Parathyroid adenoma (tissue), 2 donors: ENCODE measurements at regions not wholly inside any gene's neighbourhood (a gene's known extent, or its start where the extent isn't known, plus 50 kb on each side); places are given as distances from the start of the nearest gene placed in this dataset.

Source experiments
- H2AFZ ChIP-seq: fragments of 300-600 bp; sonication (generic); one replicate; pipeline ENCODE4 v1.7.0; 2017; ENCODE audit warnings: antibody characterized with exemption, mild to moderate bottlenecking
- H3K27ac ChIP-seq: fragments of 300-600 bp; sonication (generic); one replicate; pipeline ENCODE4 v1.7.0; 2017
- H3K27me3 ChIP-seq: fragments of 300-600 bp; sonication (generic); one replicate; pipeline ENCODE4 v1.7.0; 2017; ENCODE audit warnings: low read length; ENCODE audit not compliant: control insufficient read depth, insufficient read depth
- H3K36me3 ChIP-seq: fragments of 300-600 bp; sonication (generic); one replicate; pipeline ENCODE4 v1.7.0; 2017; ENCODE audit warnings: low read length; ENCODE audit not compliant: control insufficient read depth, insufficient read depth
- H3K4me1 ChIP-seq: fragments of 300-600 bp; sonication (generic); one replicate; pipeline ENCODE4 v1.7.0; 2017; ENCODE audit warnings: control low read depth
- H3K4me2 ChIP-seq: fragments of 300-600 bp; sonication (generic); one replicate; pipeline ENCODE4 v1.7.0; 2017; ENCODE audit warnings: low read length
- H3K4me3 ChIP-seq: fragments of 300-600 bp; sonication (generic); one replicate; pipeline ENCODE4 v1.7.0; 2017; ENCODE audit warnings: low read depth, low read length
- H3K79me2 ChIP-seq: fragments of 300-600 bp; sonication (generic); one replicate; pipeline ENCODE4 v1.7.0; 2017; ENCODE audit warnings: control low read depth
- H3K9ac ChIP-seq: fragments of 300-600 bp; sonication (generic); one replicate; pipeline ENCODE4 v1.7.0; 2017; ENCODE audit warnings: mild to moderate bottlenecking
- H3K9me3 ChIP-seq: fragments of 300-600 bp; sonication (generic); one replicate; pipeline ENCODE4 v1.7.0; 2017; ENCODE audit warnings: low read length; ENCODE audit not compliant: control insufficient read depth
- TF ChIP-seq, protein P1 (sequence below): fragments of 300-600 bp; sonication (generic); IDR thresholded peaks from one replicate; pipeline ENCODE4 v1.7.0; 2017; ENCODE audit warnings: antibody characterized with exemption, mild to moderate bottlenecking
- donor health status: primary hyperparathyroidism.

DNA sequence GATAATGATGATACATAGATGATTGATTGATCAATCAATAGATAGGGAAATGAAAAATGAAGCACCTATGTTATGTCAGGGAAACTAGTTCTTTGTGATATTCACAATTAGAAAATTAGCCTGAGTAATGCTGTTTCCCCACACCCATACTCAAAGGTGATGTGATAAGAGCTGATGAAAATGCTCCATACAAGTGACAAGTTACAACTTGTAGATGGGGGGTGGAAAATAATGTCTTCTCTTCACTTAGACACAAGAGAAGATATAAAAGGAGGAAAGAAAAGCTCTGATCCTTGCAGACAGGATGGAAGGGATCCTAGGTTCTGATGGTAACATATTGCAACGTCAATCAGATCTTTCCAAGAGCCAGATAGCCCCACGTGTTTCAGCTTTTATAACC lies 365.9 kb downstream of the AKAIN1 start:
- no peak overlapping the region for H3K27ac ChIP-seq
- H3K9me3 ChIP-seq: no peaks in the 10 kb centered on the region
- no peak overlapping the region for H2AFZ ChIP-seq
- H3K27me3 ChIP-seq: no peaks in the 10 kb centered on the region
- H3K79me2 ChIP-seq: no peaks in the 10 kb centered on the region
- H3K9ac ChIP-seq: no peak overlapping the region
- no peaks in the 10 kb centered on the region for H3K4me1 ChIP-seq
- no peaks in the 10 kb centered on the region for H3K36me3 ChIP-seq
- no peak overlapping the region for H3K4me2 ChIP-seq
- H3K4me3 ChIP-seq: no peak overlapping the region
- TF ChIP-seq, protein P1, sequence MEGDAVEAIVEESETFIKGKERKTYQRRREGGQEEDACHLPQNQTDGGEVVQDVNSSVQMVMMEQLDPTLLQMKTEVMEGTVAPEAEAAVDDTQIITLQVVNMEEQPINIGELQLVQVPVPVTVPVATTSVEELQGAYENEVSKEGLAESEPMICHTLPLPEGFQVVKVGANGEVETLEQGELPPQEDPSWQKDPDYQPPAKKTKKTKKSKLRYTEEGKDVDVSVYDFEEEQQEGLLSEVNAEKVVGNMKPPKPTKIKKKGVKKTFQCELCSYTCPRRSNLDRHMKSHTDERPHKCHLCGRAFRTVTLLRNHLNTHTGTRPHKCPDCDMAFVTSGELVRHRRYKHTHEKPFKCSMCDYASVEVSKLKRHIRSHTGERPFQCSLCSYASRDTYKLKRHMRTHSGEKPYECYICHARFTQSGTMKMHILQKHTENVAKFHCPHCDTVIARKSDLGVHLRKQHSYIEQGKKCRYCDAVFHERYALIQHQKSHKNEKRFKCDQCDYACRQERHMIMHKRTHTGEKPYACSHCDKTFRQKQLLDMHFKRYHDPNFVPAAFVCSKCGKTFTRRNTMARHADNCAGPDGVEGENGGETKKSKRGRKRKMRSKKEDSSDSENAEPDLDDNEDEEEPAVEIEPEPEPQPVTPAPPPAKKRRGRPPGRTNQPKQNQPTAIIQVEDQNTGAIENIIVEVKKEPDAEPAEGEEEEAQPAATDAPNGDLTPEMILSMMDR: no peak

DNA sequence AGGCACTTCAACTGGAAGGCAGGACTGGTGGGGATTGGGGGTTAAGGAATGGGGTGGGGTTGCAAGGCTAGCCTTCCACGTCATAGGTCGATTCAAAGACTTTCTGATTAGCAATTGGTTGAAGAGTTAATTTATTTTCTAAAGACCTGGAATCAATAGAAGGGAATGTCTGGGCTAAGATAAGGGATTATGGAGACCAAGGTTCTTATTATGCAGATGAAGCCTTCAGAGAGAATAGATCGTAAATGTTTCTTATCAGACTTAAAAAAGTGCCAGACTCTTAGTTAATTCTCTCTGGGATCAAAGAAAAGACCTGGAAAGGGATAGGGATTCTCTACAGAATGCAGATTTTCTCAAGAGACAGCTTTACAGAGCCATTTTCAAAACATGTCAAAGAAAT lies 368.0 kb upstream of the DLGAP1 start:
- Histone ChIP-seq H3K4me1 (no peaks in the 10 kb centered on the region), H3K9me3 (no peaks in the 10 kb centered on the region), H3K4me2 (no peak overlapping the region), H3K79me2 (no peaks in the 10 kb centered on the region), H3K36me3 (no peaks in the 10 kb centered on the region), H3K9ac (no peak overlapping the region), H2AFZ (no peak overlapping the region), H3K27me3 (no peaks in the 10 kb centered on the region), H3K27ac (no peak overlapping the region), H3K4me3 (no peak overlapping the region)
- TF ChIP-seq, protein P1: no peak

DNA sequence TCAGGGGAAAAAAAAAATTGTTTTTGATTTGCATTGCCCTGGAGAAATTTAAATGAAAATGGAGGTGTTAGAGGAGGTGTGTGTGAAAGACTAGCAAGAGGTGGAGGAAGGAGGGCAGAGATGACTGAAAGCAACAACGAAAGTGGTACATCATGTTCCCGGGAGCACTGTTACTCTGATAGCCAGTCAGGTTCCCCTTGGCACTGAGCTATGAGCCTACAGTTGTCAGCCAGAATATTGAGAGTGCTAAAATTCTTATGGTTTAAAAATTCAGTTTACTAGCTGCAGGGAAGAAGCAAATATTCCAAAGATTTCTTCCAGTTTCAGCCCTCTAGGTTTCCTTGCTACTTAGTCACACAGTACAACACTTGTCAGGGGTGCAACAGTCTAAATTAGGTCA lies 366.7 kb upstream of the DLGAP1 start:
- H3K9me3 ChIP-seq: no peaks in the 10 kb centered on the region

DNA sequence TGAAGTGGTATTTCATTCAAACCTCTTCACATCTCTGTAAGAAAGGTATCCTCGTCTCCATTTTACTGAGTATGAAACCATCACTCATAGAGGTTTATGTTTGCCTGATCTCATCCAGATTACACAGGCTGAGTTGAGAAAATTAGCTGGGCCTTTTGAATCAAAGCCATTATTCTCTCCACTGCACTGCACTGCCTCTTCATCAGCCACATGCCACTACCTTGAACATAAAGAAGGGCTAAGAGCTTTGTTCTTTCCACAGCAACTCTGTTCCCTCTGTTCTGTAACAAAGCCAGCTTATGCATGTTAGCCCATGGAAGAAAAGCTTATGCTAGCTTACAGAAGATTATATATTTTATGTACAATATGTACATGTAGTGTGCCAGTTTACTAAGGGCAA lies 362.6 kb upstream of the DLGAP1 start:
- H3K27ac ChIP-seq: no peak overlapping the region
- H3K36me3 ChIP-seq: no peaks in the 10 kb centered on the region
- no peak overlapping the region for H2AFZ ChIP-seq
- no peak overlapping the region for H3K4me3 ChIP-seq
- no peaks in the 10 kb centered on the region for H3K79me2 ChIP-seq
- no peaks in the 10 kb centered on the region for H3K9me3 ChIP-seq
- TF ChIP-seq, protein P1: no peak
- H3K4me2 ChIP-seq: no peak overlapping the region
- H3K4me1 ChIP-seq: no peaks in the 10 kb centered on the region
- H3K27me3 ChIP-seq: no peaks in the 10 kb centered on the region
- no peak overlapping the region for H3K9ac ChIP-seq

More for the DNA sequence above, 366.7 kb upstream of the DLGAP1 start:
- H2AFZ ChIP-seq: no peak overlapping the region
- no peak overlapping the region for H3K27ac ChIP-seq
- no peak overlapping the region for H3K4me3 ChIP-seq
- no peaks in the 10 kb centered on the region for H3K27me3 ChIP-seq
- H3K4me1 ChIP-seq: no peaks in the 10 kb centered on the region
- no peaks in the 10 kb centered on the region for H3K36me3 ChIP-seq
- H3K9ac ChIP-seq: no peak overlapping the region
- TF ChIP-seq, protein P1: no peak
- no peak overlapping the region for H3K4me2 ChIP-seq
- H3K79me2 ChIP-seq: no peaks in the 10 kb centered on the region

DNA sequence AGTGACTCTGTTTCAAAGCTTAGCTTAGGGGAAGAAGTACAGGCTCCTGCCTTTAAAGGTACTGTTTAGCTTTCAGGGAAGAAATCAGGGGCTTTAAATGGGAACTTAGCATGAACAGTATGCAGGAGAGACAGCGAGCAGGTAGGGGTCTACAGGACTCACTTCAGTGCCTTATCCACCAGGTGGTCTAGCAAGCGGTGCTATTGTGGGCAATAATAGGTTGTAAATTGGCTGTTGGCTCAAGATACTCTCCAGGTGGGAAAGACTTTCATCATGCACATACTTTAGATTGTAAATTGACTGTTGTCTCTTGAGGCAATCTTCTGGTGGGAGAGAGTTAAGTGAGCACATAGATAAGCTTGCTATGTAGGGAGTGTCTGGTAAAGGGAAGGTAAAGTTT lies 358.6 kb upstream of the DLGAP1 start:
- no peak overlapping the region for H3K9ac ChIP-seq
- H3K79me2 ChIP-seq: no peaks in the 10 kb centered on the region
- TF ChIP-seq, protein P1: no peak
- H3K27ac ChIP-seq: no peak overlapping the region
- no peak overlapping the region for H2AFZ ChIP-seq
- no peaks in the 10 kb centered on the region for H3K9me3 ChIP-seq
- H3K4me1 ChIP-seq: no peaks in the 10 kb centered on the region
- H3K4me2 ChIP-seq: no peak overlapping the region
- H3K27me3 ChIP-seq: no peaks in the 10 kb centered on the region
- H3K4me3 ChIP-seq: no peak overlapping the region
- H3K36me3 ChIP-seq: no peaks in the 10 kb centered on the region
